WTC11 (cell line): ENCODE measurements at regions not wholly inside any gene's neighbourhood (a gene's known extent, or its start where the extent isn't known, plus 50 kb on each side); places are given as distances from the start of the nearest gene placed in this dataset.
"Not testable (repeated sequence)": the region's sequence is repeated elsewhere in the genome, so short reads cannot be mapped to it uniquely, and the experiment has no call there.

Source experiments
- ATAC-seq: fragments of 200-7000 bp; cut with Tn5 transposase; 2 replicates; pipeline ENCODE4 v1.10.0; 2021; ENCODE audit warnings: mild to moderate bottlenecking, moderate library complexity
- CTCF ChIA-PET: fragments of 300-600 bp; sonication (Branson Sonifier 250); formaldehyde crosslinking; loops from one replicate; lab custom pipeline; 2021; ENCODE audit warnings: antibody characterized with exemption; lab: Charles Lee
- POLR2A ChIA-PET: fragments of 350-600 bp; sonication (Branson Sonifier 250); formaldehyde crosslinking; loops from one replicate; lab custom pipeline; 2021; ENCODE audit warnings: antibody characterized with exemption; lab: Charles Lee
- DNase-seq: peaks from one replicate; pipeline ENCODE4 v3.0.0; 2021; ENCODE audit warnings: low spot score
- H3K27ac Mint-ChIP-seq: 2 replicates; pipeline ENCODE4 v1.8.0; 2021; ENCODE audit warnings: mixed read lengths
- H3K27me3 Mint-ChIP-seq: 2 replicates; pipeline ENCODE4 v1.8.0; 2021; ENCODE audit warnings: low read depth, mild to moderate bottlenecking, moderate library complexity, mixed read lengths
- H3K36me3 Mint-ChIP-seq: 2 replicates; pipeline ENCODE4 v1.8.0; 2021; ENCODE audit warnings: mixed read lengths
- H3K4me1 Mint-ChIP-seq: 2 replicates; pipeline ENCODE4 v1.8.0; 2022; ENCODE audit warnings: mixed read lengths
- H3K4me3 Mint-ChIP-seq: 2 replicates; pipeline ENCODE4 v1.8.0; 2021; ENCODE audit warnings: mild to moderate bottlenecking, moderate library complexity, mixed read lengths
- H3K9me3 Mint-ChIP-seq: 2 replicates; pipeline ENCODE4 v1.8.0; 2021; ENCODE audit warnings: mixed read lengths
- CREM ChIP-seq: sonication (generic); formaldehyde crosslinking; IDR thresholded peaks from 2 replicates; pipeline ENCODE4 v1.8.1; 2022; ENCODE audit warnings: mild to moderate bottlenecking, missing genetic modification reagents, moderate library complexity
- E2F1 ChIP-seq: sonication (generic); formaldehyde crosslinking; IDR thresholded peaks from 2 replicates; pipeline ENCODE4 v1.8.0; 2022; ENCODE audit warnings: mild to moderate bottlenecking, missing genetic modification reagents
- GTF2I ChIP-seq: fragments of 250-450 bp; sonication (Bioruptor Pico); conservative IDR thresholded peaks from 2 replicates; pipeline ENCODE4 v1.4.0; 2021; ENCODE audit warnings: mild to moderate bottlenecking
- JAZF1 ChIP-seq: fragments of 250-450 bp; sonication (Bioruptor Pico); IDR thresholded peaks from 2 replicates; pipeline ENCODE4 v1.9.0; 2021; ENCODE audit warnings: moderate library complexity, mild to moderate bottlenecking, inconsistent platforms
- JUN ChIP-seq: sonication (generic); formaldehyde crosslinking; IDR thresholded peaks from 2 replicates; pipeline ENCODE4 v1.8.0; 2023; ENCODE audit warnings: mild to moderate bottlenecking, missing genetic modification reagents
- NFE2L1 ChIP-seq: sonication (generic); formaldehyde crosslinking; IDR thresholded peaks from 2 replicates; pipeline ENCODE4 v1.8.1; 2023; ENCODE audit warnings: missing genetic modification reagents
- NR2C2 ChIP-seq: sonication (generic); formaldehyde crosslinking; IDR thresholded peaks from 2 replicates; pipeline ENCODE4 v1.8.0; 2022; ENCODE audit warnings: mild to moderate bottlenecking, missing genetic modification reagents
- NR3C1 ChIP-seq: sonication (generic); formaldehyde crosslinking; conservative IDR thresholded peaks from 2 replicates; pipeline ENCODE4 v1.8.1; 2023; ENCODE audit warnings: low read depth, mild to moderate bottlenecking, missing genetic modification reagents
- OVOL2 ChIP-seq: fragments of 250-450 bp; sonication (Bioruptor Pico); IDR thresholded peaks from 2 replicates; pipeline ENCODE4 v1.9.0; 2021; ENCODE audit warnings: mild to moderate bottlenecking, borderline replicate concordance
- RELA ChIP-seq: sonication (generic); formaldehyde crosslinking; IDR thresholded peaks from 2 replicates; pipeline ENCODE4 v1.8.1; 2022; ENCODE audit warnings: missing genetic modification reagents, mild to moderate bottlenecking, borderline replicate concordance
- TEAD4 ChIP-seq: sonication (generic); formaldehyde crosslinking; IDR thresholded peaks from 2 replicates; pipeline ENCODE4 v1.8.0; 2022; ENCODE audit warnings: mild to moderate bottlenecking, missing genetic modification reagents
- ZBTB43 ChIP-seq: sonication (generic); formaldehyde crosslinking; IDR thresholded peaks from 2 replicates; pipeline ENCODE4 v1.8.1; 2023; ENCODE audit warnings: mild to moderate bottlenecking, missing genetic modification reagents
- ZNF219 ChIP-seq: sonication (generic); formaldehyde crosslinking; IDR thresholded peaks from 2 replicates; pipeline ENCODE4 v1.8.0; 2023; ENCODE audit warnings: missing genetic modification reagents, mild to moderate bottlenecking, borderline replicate concordance
- ZNF232 ChIP-seq: sonication (generic); formaldehyde crosslinking; IDR thresholded peaks from 2 replicates; pipeline ENCODE4 v1.8.0; 2022; ENCODE audit warnings: mild to moderate bottlenecking, missing genetic modification reagents
- ZNF317 ChIP-seq: sonication (generic); formaldehyde crosslinking; IDR thresholded peaks from 2 replicates; pipeline ENCODE4 v1.8.1; 2023; ENCODE audit warnings: low read depth, mild to moderate bottlenecking, moderate library complexity, missing genetic modification reagents, borderline replicate concordance
- TF ChIP-seq, protein P1 (sequence below): fragments of 250-450 bp; sonication (Bioruptor Pico); IDR thresholded peaks from 2 replicates; pipeline ENCODE4 v1.8.0; 2021; ENCODE audit warnings: mild to moderate bottlenecking
- TF ChIP-seq, protein P2 (sequence below): sonication (generic); formaldehyde crosslinking; IDR thresholded peaks from 2 replicates; pipeline ENCODE4 v1.8.1; 2023; ENCODE audit warnings: mild to moderate bottlenecking, moderate library complexity, missing genetic modification reagents
- TF ChIP-seq, protein P3 (sequence below): sonication (generic); formaldehyde crosslinking; IDR thresholded peaks from 2 replicates; pipeline ENCODE4 v1.8.1; 2023; ENCODE audit warnings: mild to moderate bottlenecking, missing genetic modification reagents, moderate library complexity

- TF ChIP-seq NFE2L1 (CRISPR knock-in tag) = no peak
- TF ChIP-seq, all 79 proteins: peak for 0
- no peaks in the 10 kb centered on the region for H3K36me3 Mint-ChIP-seq
- ChIA-PET POLR2A (no interaction called here), CTCF (no interaction called here)
- DNase-seq (no peak), ATAC-seq (no peak)
- H3K27ac Mint-ChIP-seq = no peak overlapping the region
- H3K9me3 Mint-ChIP-seq = no peaks in the 10 kb centered on the region
- no peaks in the 10 kb centered on the region for H3K27me3 Mint-ChIP-seq
- no peak overlapping the region for H3K4me3 Mint-ChIP-seq
- peaks cover 8% of the 10 kb centered on the region; the same call in 1 of the 2 replicates for H3K4me1 Mint-ChIP-seq
Observed at GRCh38 chr3:191593486-191593885, 132.5 kb downstream of the PYDC2 start.

- H3K9me3 Mint-ChIP-seq, H3K36me3 Mint-ChIP-seq, H3K4me3 Mint-ChIP-seq, POLR2A ChIA-PET, ATAC-seq, H3K27ac Mint-ChIP-seq, DNase-seq, CTCF ChIA-PET: not testable (repeated sequence)
- Mint-ChIP-seq H3K27me3 (peaks cover 14% of the 10 kb centered on the region), H3K4me1 (peaks cover 20% of the 10 kb centered on the region)
Observed at GRCh38 chr3:191615511-191615910, 154.5 kb downstream of the PYDC2 start.

GRCh38 chr3:191624299-191624698 lies 163.3 kb downstream of the PYDC2 start:
- ATAC-seq = no peak
- no peak overlapping the region for H3K4me3 Mint-ChIP-seq
- peaks cover 11% of the 10 kb centered on the region for H3K4me1 Mint-ChIP-seq
- no peaks in the 10 kb centered on the region for H3K36me3 Mint-ChIP-seq
- H3K9me3 Mint-ChIP-seq = peaks cover 4% of the 10 kb centered on the region; the same call in 1 of the 2 replicates
- no peak overlapping the region for H3K27ac Mint-ChIP-seq
- no peak for DNase-seq
- ChIA-PET POLR2A (no interaction called here), CTCF (no interaction called here)
- H3K27me3 Mint-ChIP-seq = no peaks in the 10 kb centered on the region
- no peak for TF ChIP-seq NR3C1
- no peak for TF ChIP-seq CREM (CRISPR knock-in tag)
- no peak for TF ChIP-seq TEAD4 (CRISPR knock-in tag)
- no peak for TF ChIP-seq ZBTB43
- no peak for TF ChIP-seq NR2C2 (CRISPR knock-in tag)
- TF ChIP-seq ZNF232 = no peak
- no peak for TF ChIP-seq JAZF1 (CRISPR knock-in tag)
- no peak for TF ChIP-seq RELA (CRISPR knock-in tag)
- TF ChIP-seq, protein P1, sequence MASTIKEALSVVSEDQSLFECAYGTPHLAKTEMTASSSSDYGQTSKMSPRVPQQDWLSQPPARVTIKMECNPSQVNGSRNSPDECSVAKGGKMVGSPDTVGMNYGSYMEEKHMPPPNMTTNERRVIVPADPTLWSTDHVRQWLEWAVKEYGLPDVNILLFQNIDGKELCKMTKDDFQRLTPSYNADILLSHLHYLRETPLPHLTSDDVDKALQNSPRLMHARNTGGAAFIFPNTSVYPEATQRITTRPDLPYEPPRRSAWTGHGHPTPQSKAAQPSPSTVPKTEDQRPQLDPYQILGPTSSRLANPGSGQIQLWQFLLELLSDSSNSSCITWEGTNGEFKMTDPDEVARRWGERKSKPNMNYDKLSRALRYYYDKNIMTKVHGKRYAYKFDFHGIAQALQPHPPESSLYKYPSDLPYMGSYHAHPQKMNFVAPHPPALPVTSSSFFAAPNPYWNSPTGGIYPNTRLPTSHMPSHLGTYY = no peak

- TF ChIP-seq, protein P2, sequence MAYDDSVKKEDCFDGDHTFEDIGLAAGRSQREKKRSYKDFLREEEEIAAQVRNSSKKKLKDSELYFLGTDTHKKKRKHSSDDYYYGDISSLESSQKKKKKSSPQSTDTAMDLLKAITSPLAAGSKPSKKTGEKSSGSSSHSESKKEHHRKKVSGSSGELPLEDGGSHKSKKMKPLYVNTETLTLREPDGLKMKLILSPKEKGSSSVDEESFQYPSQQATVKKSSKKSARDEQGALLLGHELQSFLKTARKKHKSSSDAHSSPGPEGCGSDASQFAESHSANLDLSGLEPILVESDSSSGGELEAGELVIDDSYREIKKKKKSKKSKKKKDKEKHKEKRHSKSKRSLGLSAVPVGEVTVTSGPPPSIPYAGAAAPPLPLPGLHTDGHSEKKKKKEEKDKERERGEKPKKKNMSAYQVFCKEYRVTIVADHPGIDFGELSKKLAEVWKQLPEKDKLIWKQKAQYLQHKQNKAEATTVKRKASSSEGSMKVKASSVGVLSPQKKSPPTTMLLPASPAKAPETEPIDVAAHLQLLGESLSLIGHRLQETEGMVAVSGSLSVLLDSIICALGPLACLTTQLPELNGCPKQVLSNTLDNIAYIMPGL (CRISPR knock-in tag) = no peak
- ATAC-seq = peak; percentile 60
- H3K4me1 Mint-ChIP-seq = peaks cover 11% of the 10 kb centered on the region
- H3K9me3 Mint-ChIP-seq = peaks cover 4% of the 10 kb centered on the region; the same call in 1 of the 2 replicates
- DNase-seq = no peak
- CTCF ChIA-PET = no interaction called here
- no peaks in the 10 kb centered on the region for H3K36me3 Mint-ChIP-seq
- no peak overlapping the region for H3K4me3 Mint-ChIP-seq
- H3K27me3 Mint-ChIP-seq = no peaks in the 10 kb centered on the region
- H3K27ac Mint-ChIP-seq = no peak overlapping the region
- POLR2A ChIA-PET = no interaction called here
Observed at GRCh38 chr3:191627064-191627463, 166.1 kb downstream of the PYDC2 start.

GRCh38 chr3:191628571-191628970 lies 167.6 kb downstream of the PYDC2 start:
- DNase-seq (no peak), ATAC-seq (no peak)
- ChIA-PET POLR2A (no interaction called here), CTCF (no interaction called here)
- Mint-ChIP-seq H3K4me1 (peaks cover 11% of the 10 kb centered on the region), H3K27me3 (no peaks in the 10 kb centered on the region), H3K27ac (no peak overlapping the region), H3K9me3 (peaks cover under 1% of the 10 kb centered on the region; the same call in 1 of the 2 replicates), H3K4me3 (no peak overlapping the region), H3K36me3 (no peaks in the 10 kb centered on the region)
- TF ChIP-seq ZNF317 (CRISPR knock-in tag) (no peak), OVOL2 (CRISPR knock-in tag) (no peak), GTF2I (CRISPR knock-in tag) (no peak), JUN (CRISPR knock-in tag) (no peak), E2F1 (CRISPR knock-in tag) (no peak), ZNF219 (CRISPR knock-in tag) (no peak)
- TF ChIP-seq, protein P3, sequence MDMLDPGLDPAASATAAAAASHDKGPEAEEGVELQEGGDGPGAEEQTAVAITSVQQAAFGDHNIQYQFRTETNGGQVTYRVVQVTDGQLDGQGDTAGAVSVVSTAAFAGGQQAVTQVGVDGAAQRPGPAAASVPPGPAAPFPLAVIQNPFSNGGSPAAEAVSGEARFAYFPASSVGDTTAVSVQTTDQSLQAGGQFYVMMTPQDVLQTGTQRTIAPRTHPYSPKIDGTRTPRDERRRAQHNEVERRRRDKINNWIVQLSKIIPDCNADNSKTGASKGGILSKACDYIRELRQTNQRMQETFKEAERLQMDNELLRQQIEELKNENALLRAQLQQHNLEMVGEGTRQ (CRISPR knock-in tag) = no peak
